ENCODE measurements at regions not wholly inside any gene's neighbourhood (a gene's known extent, or its start where the extent isn't known, plus 50 kb on each side); places are given as distances from the start of the nearest gene placed in this dataset.

DNA sequence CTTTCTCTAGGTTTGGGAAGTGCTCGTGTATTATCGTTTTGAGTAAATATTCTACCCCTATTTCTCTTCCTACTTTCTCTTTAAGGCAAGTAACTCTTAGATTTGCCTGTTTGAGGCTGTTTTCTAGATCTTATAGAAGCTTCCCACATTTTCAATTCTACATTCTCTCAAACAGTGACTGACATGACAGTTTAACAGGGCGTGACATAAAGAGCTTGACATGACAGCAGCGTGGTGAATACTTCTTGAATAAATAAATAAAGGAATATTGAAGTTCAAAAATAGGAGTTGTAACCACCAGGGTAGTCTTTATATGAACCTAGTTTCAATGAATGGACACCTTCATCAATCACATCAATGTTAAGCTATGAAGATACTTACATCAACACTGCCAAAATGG, 162.0 kb downstream of the TRAM1L1 start:
- no peak for TF ChIP-seq POLR2A (IDR thresholded peaks at IDR 0.05)
- TF ChIP-seq, protein P1, sequence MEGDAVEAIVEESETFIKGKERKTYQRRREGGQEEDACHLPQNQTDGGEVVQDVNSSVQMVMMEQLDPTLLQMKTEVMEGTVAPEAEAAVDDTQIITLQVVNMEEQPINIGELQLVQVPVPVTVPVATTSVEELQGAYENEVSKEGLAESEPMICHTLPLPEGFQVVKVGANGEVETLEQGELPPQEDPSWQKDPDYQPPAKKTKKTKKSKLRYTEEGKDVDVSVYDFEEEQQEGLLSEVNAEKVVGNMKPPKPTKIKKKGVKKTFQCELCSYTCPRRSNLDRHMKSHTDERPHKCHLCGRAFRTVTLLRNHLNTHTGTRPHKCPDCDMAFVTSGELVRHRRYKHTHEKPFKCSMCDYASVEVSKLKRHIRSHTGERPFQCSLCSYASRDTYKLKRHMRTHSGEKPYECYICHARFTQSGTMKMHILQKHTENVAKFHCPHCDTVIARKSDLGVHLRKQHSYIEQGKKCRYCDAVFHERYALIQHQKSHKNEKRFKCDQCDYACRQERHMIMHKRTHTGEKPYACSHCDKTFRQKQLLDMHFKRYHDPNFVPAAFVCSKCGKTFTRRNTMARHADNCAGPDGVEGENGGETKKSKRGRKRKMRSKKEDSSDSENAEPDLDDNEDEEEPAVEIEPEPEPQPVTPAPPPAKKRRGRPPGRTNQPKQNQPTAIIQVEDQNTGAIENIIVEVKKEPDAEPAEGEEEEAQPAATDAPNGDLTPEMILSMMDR (IDR thresholded peaks at IDR 0.05 in 8 of 11, conservative IDR thresholded peaks at IDR 0.05 in 3 of 11) = no peak
